B cell (primary cell): ENCODE measurements at regions not wholly inside any gene's neighbourhood (a gene's known extent, or its start where the extent isn't known, plus 50 kb on each side); places are given as distances from the start of the nearest gene placed in this dataset.

Experiments
- CTCF ChIP-seq: fragments of 200-600 bp; IDR thresholded peaks from one replicate; pipeline ENCODE4 v1.8.0; 2022; ENCODE audit warnings: antibody characterized with exemption, mild to moderate bottlenecking
- EZH2 ChIP-seq: IDR thresholded peaks from 2 replicates; pipeline ENCODE4 v1.6.1; 2012; ENCODE audit warnings: borderline replicate concordance, low read depth, mild to moderate bottlenecking, moderate library complexity, low read length; ENCODE audit not compliant: insufficient read depth, poor library complexity, severe bottlenecking

- TF ChIP-seq CTCF (no peak), EZH2 (no peak)
Measured at GRCh38 chr3:193028258-193028657, 110.6 kb upstream of the MB21D2 start.
